Activated CD8-positive, alpha-beta T cell treated with anti-CD3 and anti-CD28 coated beads for 36 hours (primary cell): ENCODE measurements at regions not wholly inside any gene's neighbourhood (a gene's known extent, or its start where the extent isn't known, plus 50 kb on each side); places are given as distances from the start of the nearest gene placed in this dataset.
A peak's percentile ranks its signal among the peaks of the same experiment; 100 is the strongest.
"Not testable (repeated sequence)": the region's sequence is repeated elsewhere in the genome, so short reads cannot be mapped to it uniquely, and the experiment has no call there.

Experiments
- ATAC-seq: fragments of 200-7000 bp; cut with Tn5 transposase; one replicate; pipeline ENCODE4 v1.10.0; 2021; ENCODE audit warnings: mild to moderate bottlenecking, moderate library complexity
- CTCF ChIA-PET: fragments of 350-600 bp; sonication (Branson Sonifier 250); formaldehyde crosslinking; loops from one replicate; lab custom pipeline; 2021; ENCODE audit warnings: antibody characterized with exemption; lab: Charles Lee
- POLR2A ChIA-PET: fragments of 350-600 bp; sonication (Branson Sonifier 250); formaldehyde crosslinking; loops from one replicate; lab custom pipeline; 2021; ENCODE audit warnings: antibody characterized with exemption; lab: Charles Lee
- DNase-seq: peaks from one replicate; pipeline ENCODE4 v3.0.0-alpha.2; 2020
- H3K27ac Mint-ChIP-seq: one replicate; pipeline ENCODE4 v1.8.0; 2021; ENCODE audit warnings: mild to moderate bottlenecking, mixed read lengths
- H3K27me3 Mint-ChIP-seq: one replicate; pipeline ENCODE4 v1.8.0; 2021; ENCODE audit warnings: mixed read lengths
- H3K36me3 Mint-ChIP-seq: one replicate; pipeline ENCODE4 v1.8.0; 2021; ENCODE audit warnings: low read depth, mixed read lengths
- H3K4me1 Mint-ChIP-seq: one replicate; pipeline ENCODE4 v1.8.0; 2021; ENCODE audit warnings: low read depth, mixed read lengths
- H3K4me3 Mint-ChIP-seq: one replicate; pipeline ENCODE4 v1.8.0; 2021; ENCODE audit warnings: mild to moderate bottlenecking, moderate library complexity, mixed read lengths
- H3K9me3 Mint-ChIP-seq: one replicate; pipeline ENCODE4 v1.8.0; 2021; ENCODE audit warnings: mixed read lengths
- intact Hi-C: fragments of 100-400 bp; cut with micrococcal nuclease; formaldehyde crosslinking; loops from one replicate; pipeline ENCODE4 v1.10.0; 2022
- TF ChIP-seq, protein P1 (sequence below): fragments of 200-600 bp; IDR thresholded peaks from one replicate; pipeline ENCODE4 v1.8.0; 2022; ENCODE audit warnings: antibody characterized with exemption, mild to moderate bottlenecking

GRCh38 chr2:392926-393280, 105.0 kb upstream of the ALKAL2 start:
- no peak overlapping the region for H3K4me3 Mint-ChIP-seq
- CTCF ChIA-PET, result no interaction called here
- intact Hi-C loops, result no loop called here

DNA sequence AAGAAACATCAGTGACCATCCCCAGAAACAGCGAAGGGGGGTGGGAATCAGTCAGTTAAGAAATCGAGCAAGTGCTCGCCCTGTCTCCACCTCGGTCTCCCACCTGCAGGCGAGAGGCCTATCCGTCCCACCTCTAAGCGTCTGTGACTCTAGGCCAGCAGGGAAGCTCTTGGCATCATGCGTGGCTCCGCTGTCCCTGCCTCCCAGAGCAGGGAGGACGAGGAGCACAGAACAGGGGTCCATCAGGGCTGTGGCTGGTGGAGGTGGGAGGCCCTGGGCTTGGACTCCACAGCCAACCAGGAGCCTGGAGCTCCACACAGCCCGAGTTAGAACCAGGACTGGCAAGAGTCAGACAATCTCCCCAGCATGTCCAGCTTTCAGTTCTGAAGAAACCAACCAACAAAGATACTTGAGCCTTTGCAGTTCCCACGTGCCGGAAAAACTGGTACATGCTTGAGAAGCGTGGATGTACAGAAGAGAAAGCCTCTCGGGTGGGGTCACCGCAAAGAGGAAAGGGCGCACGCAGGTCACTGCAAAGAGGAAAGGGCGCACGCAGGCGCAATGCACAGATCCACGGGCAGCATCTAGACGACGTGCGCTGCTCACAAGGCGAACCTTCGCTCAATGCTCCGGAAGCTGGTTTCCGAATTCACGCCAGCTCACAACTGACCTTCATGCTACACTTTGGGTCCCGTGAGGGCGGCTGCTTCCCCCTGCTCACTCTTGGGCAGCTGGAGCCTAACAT, 104.5 kb upstream of the ALKAL2 start:
- Mint-ChIP-seq H3K9me3 (no peaks in the 10 kb centered on the region), H3K27ac (no peak overlapping the region), H3K4me1 (peaks cover 22% of the 10 kb centered on the region), H3K36me3 (no peaks in the 10 kb centered on the region), H3K27me3 (no peaks in the 10 kb centered on the region), H3K4me3 (no peak overlapping the region)
- ATAC-seq (no peak), DNase-seq (no peak)
- ChIA-PET CTCF (no interaction called here), POLR2A (no interaction called here)
- intact Hi-C loops, result no loop called here
- TF ChIP-seq, protein P1, sequence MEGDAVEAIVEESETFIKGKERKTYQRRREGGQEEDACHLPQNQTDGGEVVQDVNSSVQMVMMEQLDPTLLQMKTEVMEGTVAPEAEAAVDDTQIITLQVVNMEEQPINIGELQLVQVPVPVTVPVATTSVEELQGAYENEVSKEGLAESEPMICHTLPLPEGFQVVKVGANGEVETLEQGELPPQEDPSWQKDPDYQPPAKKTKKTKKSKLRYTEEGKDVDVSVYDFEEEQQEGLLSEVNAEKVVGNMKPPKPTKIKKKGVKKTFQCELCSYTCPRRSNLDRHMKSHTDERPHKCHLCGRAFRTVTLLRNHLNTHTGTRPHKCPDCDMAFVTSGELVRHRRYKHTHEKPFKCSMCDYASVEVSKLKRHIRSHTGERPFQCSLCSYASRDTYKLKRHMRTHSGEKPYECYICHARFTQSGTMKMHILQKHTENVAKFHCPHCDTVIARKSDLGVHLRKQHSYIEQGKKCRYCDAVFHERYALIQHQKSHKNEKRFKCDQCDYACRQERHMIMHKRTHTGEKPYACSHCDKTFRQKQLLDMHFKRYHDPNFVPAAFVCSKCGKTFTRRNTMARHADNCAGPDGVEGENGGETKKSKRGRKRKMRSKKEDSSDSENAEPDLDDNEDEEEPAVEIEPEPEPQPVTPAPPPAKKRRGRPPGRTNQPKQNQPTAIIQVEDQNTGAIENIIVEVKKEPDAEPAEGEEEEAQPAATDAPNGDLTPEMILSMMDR, result no peak

More at GRCh38 chr2:392926-393280, 105.0 kb upstream of the ALKAL2 start:
- DNase-seq (no peak), ATAC-seq (no peak)
- no peaks in the 10 kb centered on the region for H3K9me3 Mint-ChIP-seq
- TF ChIP-seq, protein P1, result no peak
- no peaks in the 10 kb centered on the region for H3K36me3 Mint-ChIP-seq
- H3K4me1 Mint-ChIP-seq, result peaks cover 22% of the 10 kb centered on the region
- POLR2A ChIA-PET, result no interaction called here
- no peak overlapping the region for H3K27ac Mint-ChIP-seq
- H3K27me3 Mint-ChIP-seq, result no peaks in the 10 kb centered on the region

DNA sequence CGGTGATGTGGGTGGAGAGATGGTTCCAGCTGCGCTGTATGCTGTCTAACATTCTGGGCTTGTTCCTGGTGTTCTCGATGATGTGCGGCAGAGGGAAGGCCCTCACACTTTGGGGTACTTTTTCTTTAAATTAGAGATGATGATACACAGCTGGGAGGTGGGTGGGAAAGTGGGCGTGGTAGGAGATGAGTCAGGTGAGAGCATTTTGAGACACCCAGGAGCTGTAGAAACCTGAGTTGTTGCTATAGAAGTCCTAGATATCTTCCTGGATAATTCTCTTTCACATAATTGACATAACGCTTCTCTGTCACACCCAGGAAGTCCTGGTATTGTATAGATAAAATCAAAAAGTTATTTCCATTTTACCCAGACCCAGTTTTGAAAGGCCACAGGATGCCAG, 103.8 kb upstream of the ALKAL2 start:
- Mint-ChIP-seq H3K27ac (no peak overlapping the region), H3K36me3 (no peaks in the 10 kb centered on the region), H3K27me3 (no peaks in the 10 kb centered on the region), H3K9me3 (no peaks in the 10 kb centered on the region), H3K4me3 (no peak overlapping the region), H3K4me1 (peaks cover 22% of the 10 kb centered on the region)
- POLR2A ChIA-PET, result no interaction called here
- CTCF ChIA-PET, result no interaction called here
- ATAC-seq, result no peak
- TF ChIP-seq, protein P1, result no peak
- peak; percentile 30 for DNase-seq
- intact Hi-C loops, result no loop called here

DNA sequence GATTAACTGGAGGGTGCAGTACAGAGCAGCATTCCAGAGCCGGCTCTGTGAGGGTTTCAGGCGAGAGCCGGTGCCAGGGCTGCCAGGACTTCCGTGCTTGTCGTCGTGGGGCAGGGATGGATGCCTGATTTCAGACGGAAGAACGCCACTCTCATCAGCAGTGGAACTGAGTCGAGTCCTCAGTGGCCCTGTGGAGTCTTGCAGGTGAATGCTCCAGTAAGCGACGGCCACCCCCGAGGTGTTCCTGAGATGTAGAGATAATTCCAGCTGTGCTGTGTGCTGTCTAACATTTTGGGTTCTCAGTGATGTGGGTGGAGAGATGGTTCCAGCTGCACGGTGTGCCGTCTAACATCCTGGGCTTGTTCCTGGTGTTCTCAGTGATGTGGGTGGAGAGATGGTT, 103.1 kb upstream of the ALKAL2 start:
- CTCF ChIA-PET, result no interaction called here
- intact Hi-C loops, result no loop called here
- no peaks in the 10 kb centered on the region for H3K36me3 Mint-ChIP-seq

GRCh38 chr2:389985-390384, 102.1 kb upstream of the ALKAL2 start:
- H3K36me3 Mint-ChIP-seq, H3K27ac Mint-ChIP-seq, H3K9me3 Mint-ChIP-seq, intact Hi-C loops, ATAC-seq, H3K27me3 Mint-ChIP-seq, CTCF ChIA-PET, DNase-seq, H3K4me3 Mint-ChIP-seq, POLR2A ChIA-PET: not testable (repeated sequence)
- peaks cover 22% of the 10 kb centered on the region for H3K4me1 Mint-ChIP-seq

More for the DNA sequence above, 103.1 kb upstream of the ALKAL2 start:
- Mint-ChIP-seq H3K4me3 (no peak overlapping the region), H3K27me3 (no peaks in the 10 kb centered on the region), H3K4me1 (peaks cover 22% of the 10 kb centered on the region), H3K27ac (no peak overlapping the region), H3K9me3 (no peaks in the 10 kb centered on the region)
- no peak for DNase-seq
- POLR2A ChIA-PET, result no interaction called here
- no peak for ATAC-seq
- TF ChIP-seq, protein P1, result no peak

DNA sequence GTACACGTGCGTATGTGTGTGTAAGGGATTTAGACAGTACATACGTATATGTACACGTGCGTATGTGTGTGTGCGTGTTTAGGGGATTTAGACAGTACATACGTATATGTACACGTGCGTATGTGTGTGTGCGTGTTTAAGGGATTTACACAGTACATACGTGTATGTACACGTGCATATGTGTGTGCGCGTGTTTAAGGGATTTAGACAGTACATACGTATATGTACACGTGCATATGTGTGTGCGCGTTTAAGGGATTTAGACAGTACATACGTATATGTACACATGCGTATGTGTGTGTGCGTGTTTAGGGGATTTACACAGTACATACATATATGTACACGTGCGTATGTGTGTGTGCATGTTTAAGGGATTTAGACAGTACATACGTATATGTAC, 100.9 kb upstream of the ALKAL2 start:
- H3K27me3 Mint-ChIP-seq, intact Hi-C loops, H3K9me3 Mint-ChIP-seq, H3K4me3 Mint-ChIP-seq, H3K36me3 Mint-ChIP-seq, ATAC-seq, POLR2A ChIA-PET, H3K27ac Mint-ChIP-seq, DNase-seq, CTCF ChIA-PET: not testable (repeated sequence)
- peaks cover 14% of the 10 kb centered on the region for H3K4me1 Mint-ChIP-seq
